Adrenal gland (tissue), 9 donors: ENCODE measurements at regions not wholly inside any gene's neighbourhood (a gene's known extent, or its start where the extent isn't known, plus 50 kb on each side); places are given as distances from the start of the nearest gene placed in this dataset.

Experiments
- DNase-seq, 7 donors: peaks; one replicate each; pipeline ENCODE4 v3.0.0-alpha.2; 2019 to 2020
- H3K27ac ChIP-seq, 5 donors: fragments of 200-600 bp; sonication (generic) in 4 of 5; 1 replicate in 3 of 5; 2 replicates in 2 of 5; pipeline versions ENCODE4 v1.5.1 to v1.8.0; 2016 to 2020; ENCODE audit warnings: mild to moderate bottlenecking in 1 of 5
- H3K27me3 ChIP-seq: fragments of 200-600 bp; 2 replicates; pipeline ENCODE4 v1.8.0; 2021
- H3K36me3 ChIP-seq, 2 donors: fragments of 200-600 bp; replicated peaks in 1 of 2; 1 replicate in 1 of 2; 2 replicates in 1 of 2; pipeline versions ENCODE4 v1.5.1 to v1.8.0; 2018 to 2022
- H3K4me1 ChIP-seq, 2 donors: fragments of 200-600 bp; replicated peaks in 1 of 2; 1 replicate in 1 of 2; 2 replicates in 1 of 2; pipeline versions ENCODE4 v1.5.1 to v1.8.0; 2018 to 2021
- H3K4me3 ChIP-seq, 4 donors: fragments of 200-600 bp; sonication (generic) in 3 of 4; one replicate each; pipeline ENCODE4 v1.5.1; 2016 to 2018
- H3K9me3 ChIP-seq, 3 donors: fragments of 200-600 bp; sonication (generic) in 1 of 3; replicated peaks in 1 of 3; 1 replicate in 2 of 3; 2 replicates in 1 of 3; pipeline versions ENCODE4 v1.5.1 to v1.8.0; 2016 to 2021
- CTCF ChIP-seq, 6 experiments: fragments of 450-650 bp in 4 of 6; fragments of 200-600 bp in 2 of 6; sonication (generic) in 1 of 6; IDR thresholded peaks; 1 replicate in 5 of 6; 2 replicates in 1 of 6; pipeline versions ENCODE4 v1.5.1 to v1.8.0; 2016 to 2021; ENCODE audit warnings: antibody characterized with exemption in 6 of 6, mild to moderate bottlenecking in 2 of 6, moderate library complexity in 1 of 6
- POLR2A ChIP-seq, 2 donors: fragments of 450-650 bp; IDR thresholded peaks; one replicate each; pipeline ENCODE4 v1.6.1; 2017; ENCODE audit warnings: antibody characterized with exemption in 2 of 2, mild to moderate bottlenecking in 2 of 2, moderate library complexity in 1 of 2
- WGBS, 4 donors: extraction: QIAGEN DNeasy Blood & Tissue Kit in 2 of 4; methylation state at CpG; one replicate each; pipeline versions ENCODE4 v1.1.5 to v1.1.7; 2013 to 2017; 5-methylcytosine and 5-hydroxymethylcytosine counted together
- intact Hi-C, 2 donors: fragments of 100-400 bp; cut with DNase I; formaldehyde crosslinking; loops; one replicate each; pipeline versions ENCODE4 v1.14.1 to v1.15.0; 2022 to 2023
- donor health status: healthy with polysubstance abuse.
- donor health status: Bipolar disorder and iron deficiency.
- donor health status: DM: yes; HTN: yes; CAD: no.
- donor health status: DM: no; HTN: no; CAD: no.
- donor health status: DM: no; HTN: no; CAD: no.

DNA sequence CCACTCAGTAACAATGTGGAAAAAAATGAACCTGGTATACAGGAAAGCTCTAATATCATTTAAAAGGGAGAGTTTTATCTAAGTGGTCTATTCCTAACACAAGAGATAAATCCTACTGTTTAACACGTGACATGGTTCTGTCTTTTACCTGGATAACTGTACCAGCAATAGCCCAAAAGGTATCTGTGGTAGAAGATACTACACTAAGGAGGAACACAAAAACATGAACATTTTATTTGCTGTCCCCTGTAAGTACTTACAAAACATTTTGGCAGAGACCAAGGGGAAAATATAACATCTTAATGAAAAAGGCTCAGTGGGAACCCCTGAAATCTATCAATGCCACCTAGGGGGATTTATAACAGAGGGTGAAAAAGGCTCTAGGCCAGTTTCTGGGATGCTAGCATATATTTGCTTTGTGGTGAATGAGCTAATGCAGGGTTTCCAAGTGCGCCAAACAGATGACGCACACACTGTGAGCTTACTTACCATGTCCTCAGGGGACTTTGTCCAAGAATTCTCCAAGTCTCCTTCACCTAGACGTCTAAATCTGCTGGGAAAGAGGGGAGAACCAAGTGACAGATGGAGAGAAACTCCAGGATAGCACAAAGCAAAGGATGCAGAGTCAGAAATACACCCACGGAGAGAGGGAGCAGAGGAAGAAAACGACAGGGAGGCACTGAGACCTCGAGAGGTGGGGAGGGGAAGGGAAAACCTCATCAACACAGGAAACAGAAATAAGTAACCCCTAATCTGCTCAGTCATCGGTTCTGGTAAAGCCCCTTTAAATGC lies 112.5 kb upstream of the PRNP start:
- no peaks in the 10 kb centered on the region for H3K36me3 ChIP-seq
- no peaks in the 10 kb centered on the region for H3K4me1 ChIP-seq
- WGBS, 4 donors: 31 to 46% (median 34%) methylated on average over 8 of the region's 8 CpGs
- TF ChIP-seq CTCF (IDR thresholded peaks at IDR 0.05) (no peak), POLR2A (IDR thresholded peaks at IDR 0.05) (no peak)
- H3K27me3 ChIP-seq: peaks cover 9% of the 10 kb centered on the region
- H3K27ac ChIP-seq: no peak overlapping the region
- no peaks in the 10 kb centered on the region for H3K9me3 ChIP-seq
- H3K4me3 ChIP-seq: no peak overlapping the region
- intact Hi-C loops: no loop called here
- DNase-seq: no peak

- TF ChIP-seq CTCF (IDR thresholded peaks at IDR 0.05): no peak
- TF ChIP-seq POLR2A (IDR thresholded peaks at IDR 0.05): no peak
- H3K36me3 ChIP-seq: no peaks in the 10 kb centered on the region
- no peak overlapping the region for H3K27ac ChIP-seq
- no peak for DNase-seq
- no peak overlapping the region for H3K4me3 ChIP-seq
- intact Hi-C loops: no loop called here
- peaks cover 8% of the 10 kb centered on the region for H3K27me3 ChIP-seq
- H3K4me1 ChIP-seq: no peaks in the 10 kb centered on the region
- 66 to 70% (median 70%) methylated on average over 8 of the region's 8 CpGs for WGBS, 4 donors
- H3K9me3 ChIP-seq: no peaks in the 10 kb centered on the region
Measured at GRCh38 chr20:4571759-4572531, 114.3 kb upstream of the PRNP start.

DNA sequence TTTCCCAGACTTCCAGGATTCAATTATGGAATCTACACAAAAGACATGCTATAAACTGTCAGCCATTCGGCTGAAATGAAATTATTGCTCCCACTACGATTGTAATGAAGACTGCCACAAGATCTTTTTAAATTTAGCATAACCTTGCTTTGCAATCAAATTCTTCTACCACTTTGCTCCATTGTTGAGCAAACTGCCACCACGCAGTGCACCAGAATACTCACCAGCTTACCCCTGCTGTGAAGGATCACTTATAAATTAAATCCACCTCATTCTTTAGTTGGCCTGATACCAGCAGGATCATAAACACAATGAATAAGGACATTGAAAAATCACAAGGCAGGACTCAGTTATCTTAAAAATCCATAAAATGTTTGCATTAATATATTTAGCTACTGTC lies 116.4 kb upstream of the PRNP start:
- Histone ChIP-seq H3K27ac (no peak overlapping the region), H3K4me1 (no peaks in the 10 kb centered on the region), H3K9me3 (no peaks in the 10 kb centered on the region), H3K4me3 (no peak overlapping the region), H3K27me3 (no peaks in the 10 kb centered on the region), H3K36me3 (no peaks in the 10 kb centered on the region)
- TF ChIP-seq POLR2A (IDR thresholded peaks at IDR 0.05) (no peak), CTCF (IDR thresholded peaks at IDR 0.05) (no peak)
- DNase-seq: no peak
- intact Hi-C loops: no loop called here
- WGBS, 4 donors: 61 to 72% (median 69%) methylated on average over 3 of the region's 3 CpGs

GRCh38 chr20:4569092-4569491 lies 117.2 kb upstream of the PRNP start:
- WGBS, 4 donors: 73 to 87% (median 79%) methylated on average over 2 of the region's 2 CpGs
- H3K36me3 ChIP-seq: no peaks in the 10 kb centered on the region
- no peak overlapping the region for H3K27ac ChIP-seq
- TF ChIP-seq CTCF (IDR thresholded peaks at IDR 0.05) (no peak), POLR2A (IDR thresholded peaks at IDR 0.05) (no peak)
- no peaks in the 10 kb centered on the region for H3K4me1 ChIP-seq
- no peaks in the 10 kb centered on the region for H3K9me3 ChIP-seq
- no peak overlapping the region for H3K4me3 ChIP-seq
- intact Hi-C loops: no loop called here
- no peaks in the 10 kb centered on the region for H3K27me3 ChIP-seq
- DNase-seq: no peak
